Heart left ventricle (tissue), 13 donors: ENCODE measurements at regions not wholly inside any gene's neighbourhood (a gene's known extent, or its start where the extent isn't known, plus 50 kb on each side); places are given as distances from the start of the nearest gene placed in this dataset.

Experiments
- POLR2A ChIP-seq, 2 donors: fragments of 450-650 bp; IDR thresholded peaks; one replicate each; pipeline ENCODE4 v1.6.1; 2017; ENCODE audit warnings: antibody characterized with exemption in 2 of 2, mild to moderate bottlenecking in 2 of 2, moderate library complexity in 2 of 2
- TF ChIP-seq, protein P1 (sequence below), 12 donors: fragments of 200-600 bp; sonication (generic) in 4 of 12; IDR thresholded peaks; one replicate each; pipeline versions ENCODE4 v1.5.0 to v1.8.0; 2018 to 2022; ENCODE audit warnings: antibody characterized with exemption in 12 of 12, mild to moderate bottlenecking in 5 of 12
- donor health status: ischemic (EF 13 %, LVEDD 7.1; RV severe dilation, severe dysfunction).
- donor health status: DM: no; HTN: yes; CAD: no.
- donor health status: DM: no; HTN: no; CAD: no.
- donor health status: ischemic (EF 25% LVEDD 6.9; RV normal size, moderate dysfunction).
- donor health status: ischemic (EF 25% LVEDD 5.7; RV mildly dilated, moderate dysfunction).
- donor health status: ischemic (EF 35%, LVEDD 5.7; RV mildly dilated, moderate dysfunction).
- donor health status: nonischemic (EF 11% LVEDD 7.7; RV severe dilation, severe dysfunction).
- donor health status: DM: yes; HTN: yes; CAD: no.
- donor health status: PGD.
- donor health status: ischemic (EF 29% LVEDD 5.4; RV normal size, mild dysfunction).
- donor health status: nonischemic (EF 23%, LVEDD 6.1; RV moderate dilation, normal function).

DNA sequence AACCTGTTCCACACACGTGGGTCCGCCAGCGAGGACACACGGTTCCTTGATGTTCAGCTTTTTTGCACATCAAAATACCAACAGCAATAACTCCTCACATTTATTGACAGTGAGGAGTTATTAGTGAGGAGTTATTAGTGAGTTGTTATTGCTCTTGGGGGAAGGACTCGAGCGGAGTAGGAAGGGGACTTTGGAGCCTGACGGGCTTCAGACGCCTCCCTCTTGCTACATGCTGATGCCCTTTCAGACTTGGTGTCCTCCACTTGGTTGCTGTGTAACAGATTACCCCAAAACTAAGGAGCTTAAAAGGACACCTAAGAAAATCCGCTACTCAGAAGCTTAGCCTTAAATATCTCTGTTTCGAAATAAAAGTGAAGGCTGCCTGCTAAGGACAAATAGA is 181.9 kb upstream of the MSX2 start:
- no peak for TF ChIP-seq POLR2A (IDR thresholded peaks at IDR 0.05)
- TF ChIP-seq, protein P1, sequence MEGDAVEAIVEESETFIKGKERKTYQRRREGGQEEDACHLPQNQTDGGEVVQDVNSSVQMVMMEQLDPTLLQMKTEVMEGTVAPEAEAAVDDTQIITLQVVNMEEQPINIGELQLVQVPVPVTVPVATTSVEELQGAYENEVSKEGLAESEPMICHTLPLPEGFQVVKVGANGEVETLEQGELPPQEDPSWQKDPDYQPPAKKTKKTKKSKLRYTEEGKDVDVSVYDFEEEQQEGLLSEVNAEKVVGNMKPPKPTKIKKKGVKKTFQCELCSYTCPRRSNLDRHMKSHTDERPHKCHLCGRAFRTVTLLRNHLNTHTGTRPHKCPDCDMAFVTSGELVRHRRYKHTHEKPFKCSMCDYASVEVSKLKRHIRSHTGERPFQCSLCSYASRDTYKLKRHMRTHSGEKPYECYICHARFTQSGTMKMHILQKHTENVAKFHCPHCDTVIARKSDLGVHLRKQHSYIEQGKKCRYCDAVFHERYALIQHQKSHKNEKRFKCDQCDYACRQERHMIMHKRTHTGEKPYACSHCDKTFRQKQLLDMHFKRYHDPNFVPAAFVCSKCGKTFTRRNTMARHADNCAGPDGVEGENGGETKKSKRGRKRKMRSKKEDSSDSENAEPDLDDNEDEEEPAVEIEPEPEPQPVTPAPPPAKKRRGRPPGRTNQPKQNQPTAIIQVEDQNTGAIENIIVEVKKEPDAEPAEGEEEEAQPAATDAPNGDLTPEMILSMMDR (IDR thresholded peaks at IDR 0.05): no peak
